ENCODE measurements at regions not wholly inside any gene's neighbourhood (a gene's known extent, or its start where the extent isn't known, plus 50 kb on each side); places are given as distances from the start of the nearest gene placed in this dataset.

- TF ChIP-seq CTCF (IDR thresholded peaks at IDR 0.05) = no peak
- TF ChIP-seq POLR2A (IDR thresholded peaks at IDR 0.05) = no peak
These were observed 113.2 kb upstream of the MYO3A start for GRCh38 chr10:25820874-25821273.
